HG03354 (cell line): ENCODE measurements at regions not wholly inside any gene's neighbourhood (a gene's known extent, or its start where the extent isn't known, plus 50 kb on each side); places are given as distances from the start of the nearest gene placed in this dataset.

Experiments
- ATAC-seq: cut with Tn5 transposase; IDR thresholded peaks from one replicate; pipeline ENCODE4 v1.9.1; 2021; ENCODE audit warnings: mild to moderate bottlenecking; ENCODE audit not compliant: unreplicated experiment, poor library complexity, severe bottlenecking

DNA sequence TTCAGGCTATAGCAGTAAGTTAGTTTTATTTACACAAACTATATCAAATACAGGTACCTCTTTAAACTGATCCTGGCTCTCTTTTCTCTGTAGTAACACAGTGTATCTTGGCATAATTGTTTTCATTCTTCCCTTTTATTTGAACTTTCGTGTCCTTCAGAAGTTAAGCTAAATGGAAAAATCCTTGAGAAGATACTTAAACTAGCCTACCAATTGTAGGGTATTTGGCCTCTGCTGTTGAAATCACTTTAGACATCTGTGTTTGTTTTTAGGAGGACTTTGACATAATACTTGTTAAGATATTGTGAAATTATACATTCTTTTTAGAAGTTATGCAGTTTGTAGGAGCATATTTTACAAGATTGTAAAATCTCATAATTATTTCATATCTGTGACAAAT, 90.3 kb upstream of the GK2 start:
- no peak for ATAC-seq

DNA sequence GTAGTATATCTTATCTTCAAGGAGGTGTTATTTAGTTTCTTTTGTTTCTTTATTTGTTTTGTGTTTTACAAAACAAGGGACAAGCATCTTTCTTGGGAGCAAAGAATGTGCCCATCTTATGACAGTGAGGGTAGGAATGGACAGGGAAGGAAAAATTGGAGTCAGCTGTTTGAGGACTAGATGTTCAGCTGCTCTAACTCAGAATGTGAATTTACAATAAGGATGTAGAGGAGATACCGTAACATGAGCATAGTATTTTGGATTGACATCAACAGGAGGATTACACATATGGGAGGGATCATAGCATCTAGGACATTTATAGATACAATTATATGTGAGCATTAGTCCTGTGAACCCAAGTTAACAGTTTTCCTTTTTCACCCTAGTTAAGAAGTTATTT, 89.0 kb upstream of the GK2 start:
- ATAC-seq = no peak

DNA sequence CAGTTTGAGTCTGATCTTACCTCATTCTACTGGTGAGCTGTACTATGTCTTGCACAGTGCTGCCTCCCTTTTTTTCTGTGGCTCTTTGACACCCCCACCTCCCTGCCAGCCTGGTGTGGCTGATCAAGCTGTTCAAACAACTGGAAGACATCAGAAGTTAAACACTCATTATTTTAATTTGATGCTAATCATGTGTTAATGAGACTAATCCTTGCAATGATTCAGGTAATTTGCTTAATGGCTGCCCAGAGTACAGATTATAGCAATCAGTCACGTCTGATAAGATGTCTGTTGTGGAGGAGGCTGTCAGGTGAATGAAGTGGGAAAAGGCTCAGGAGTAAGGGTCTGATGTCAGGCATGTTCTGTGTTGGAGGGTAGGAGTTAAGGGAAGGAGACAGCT, 87.4 kb upstream of the GK2 start:
- no peak for ATAC-seq

DNA sequence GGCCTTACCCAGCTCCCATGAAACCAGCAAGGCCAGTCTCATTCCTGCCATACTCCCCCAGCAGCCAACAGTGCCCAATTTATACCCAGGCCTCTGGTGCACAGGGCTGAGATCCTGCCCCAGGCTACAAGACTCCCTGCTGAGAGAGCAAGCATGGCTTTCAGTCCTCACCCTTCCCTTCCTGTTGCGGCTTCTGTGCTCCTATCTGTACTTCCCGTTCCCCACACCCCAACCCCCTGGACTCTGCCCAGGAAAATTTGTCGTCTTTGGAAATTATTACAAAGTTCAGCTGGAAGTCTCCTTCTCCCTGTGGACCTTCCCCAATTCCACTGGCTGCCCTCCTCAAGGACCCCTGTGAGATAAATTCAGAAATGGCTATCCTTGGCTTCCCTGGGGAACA, 84.1 kb upstream of the GK2 start:
- ATAC-seq = no peak

DNA sequence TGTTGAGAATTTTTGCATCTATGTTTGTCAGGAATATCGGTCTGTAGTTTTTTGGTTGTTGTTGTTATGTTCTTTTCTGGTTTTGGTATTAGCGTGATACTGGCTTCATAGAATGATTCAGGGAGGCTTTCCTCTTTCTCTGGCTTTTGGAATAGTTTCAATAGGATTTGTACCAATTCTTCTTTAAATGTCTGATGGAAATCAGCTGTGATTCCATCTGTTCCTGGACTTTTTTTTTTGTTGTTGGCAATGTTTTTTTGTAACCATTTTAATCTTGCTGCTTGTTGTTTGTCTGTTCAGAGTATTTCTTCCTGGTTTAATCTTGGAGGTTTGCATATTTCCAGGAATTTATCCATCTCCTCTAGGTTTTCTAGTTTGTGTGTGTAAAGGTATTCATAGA, 81.5 kb upstream of the GK2 start:
- ATAC-seq = no peak

DNA sequence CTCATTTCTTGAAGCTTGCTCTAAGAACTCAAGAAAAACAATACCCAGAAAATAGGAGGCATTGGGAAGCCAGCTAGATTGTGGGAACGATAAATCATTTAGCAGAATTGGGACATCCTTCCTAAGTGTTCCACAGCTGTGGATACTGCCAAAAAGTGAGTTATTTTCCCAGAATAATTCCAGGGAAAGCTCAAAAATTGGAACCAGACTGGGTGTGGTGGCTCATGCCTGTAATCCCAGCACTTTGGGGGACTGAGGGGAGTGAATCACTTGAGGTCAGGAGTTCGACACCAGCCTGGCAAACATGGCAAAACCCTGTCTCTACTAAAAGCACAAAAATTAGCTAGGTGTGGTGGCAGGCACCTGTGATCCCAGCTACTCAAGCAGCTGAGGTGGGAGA, 68.2 kb upstream of the GK2 start:
- no peak for ATAC-seq

DNA sequence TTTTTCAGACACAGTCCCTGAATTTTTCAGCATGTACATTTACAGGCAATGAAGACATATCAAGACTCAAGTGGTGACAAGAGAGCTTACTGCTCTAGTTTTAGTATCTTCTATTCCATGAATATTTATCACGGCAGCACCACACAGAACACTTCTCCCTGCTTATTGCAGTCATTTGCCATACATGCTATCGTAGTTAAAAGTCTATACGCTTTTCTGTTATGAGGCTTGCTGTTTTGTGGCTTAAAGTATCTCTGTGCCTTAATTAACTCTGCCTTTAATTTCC, 65.4 kb upstream of the GK2 start:
- no peak for ATAC-seq

DNA sequence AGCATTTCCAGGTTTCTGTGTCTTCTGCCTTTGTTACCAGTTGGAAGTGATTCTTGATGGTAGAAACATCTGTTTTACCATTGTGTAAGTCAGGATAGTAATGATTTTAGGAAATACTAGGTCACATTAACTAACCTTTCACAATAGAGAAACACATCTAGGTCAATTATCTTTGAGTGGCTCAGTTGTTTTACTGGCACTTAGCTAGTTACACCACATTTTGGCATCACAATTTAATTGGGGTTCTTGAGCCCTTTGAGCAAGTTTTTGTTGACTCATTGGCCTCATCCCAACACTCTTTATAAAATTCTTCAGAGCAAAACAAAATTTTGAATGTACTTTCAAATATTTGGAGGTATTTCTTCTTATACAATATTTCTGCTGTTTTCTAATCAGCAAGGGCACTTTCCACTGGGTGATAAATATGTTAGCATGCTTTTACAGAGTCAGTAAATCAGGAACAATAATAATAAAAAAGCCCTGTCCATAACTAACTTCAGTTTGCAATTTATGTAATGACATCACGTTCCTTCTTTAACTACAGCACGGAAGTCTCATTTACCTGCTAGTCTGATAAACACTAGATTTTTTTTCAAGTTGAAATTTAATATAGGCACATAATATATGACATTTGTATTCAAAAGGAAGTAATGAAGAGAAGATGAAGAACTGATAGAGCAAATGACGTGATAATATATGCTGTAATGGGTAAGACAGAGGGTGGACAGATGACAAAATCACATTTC, 64.8 kb upstream of the GK2 start:
- no peak for ATAC-seq

DNA sequence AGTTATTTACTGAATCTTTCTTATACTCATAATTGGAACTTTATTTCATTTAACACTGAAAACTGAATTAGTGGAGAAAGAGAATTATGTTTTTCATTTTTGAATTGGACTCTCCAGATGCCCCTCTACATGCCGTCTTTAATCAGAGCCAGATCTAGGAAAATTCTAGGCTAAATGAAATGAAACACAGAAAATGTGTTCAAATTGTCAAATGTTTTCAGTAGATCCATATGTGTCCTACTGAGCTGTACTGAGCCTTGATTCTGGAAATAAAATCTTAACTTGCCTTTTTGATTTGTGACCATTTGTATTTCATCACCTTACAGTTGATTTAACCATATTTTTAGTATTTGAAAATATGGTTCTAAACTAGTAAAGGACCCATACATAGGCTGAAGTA, 64.0 kb upstream of the GK2 start:
- no peak for ATAC-seq

DNA sequence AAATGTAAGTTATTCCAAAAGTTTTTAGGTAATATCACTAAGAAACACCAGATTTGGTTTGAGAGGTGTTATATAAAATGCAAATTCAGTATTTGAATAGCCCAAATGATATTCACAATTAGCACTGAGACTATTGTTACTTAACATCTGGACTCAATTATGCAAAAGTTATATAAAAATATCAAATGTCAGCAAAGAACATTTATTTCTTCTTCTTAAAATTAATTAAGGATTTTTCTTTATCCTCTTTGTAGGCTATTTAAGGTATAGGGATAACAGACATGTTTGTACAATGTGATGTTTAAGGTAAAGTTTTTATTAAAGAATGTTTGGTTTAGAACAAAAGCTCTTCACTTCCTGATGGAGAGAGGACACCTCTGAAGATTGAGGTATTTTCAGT, 63.3 kb upstream of the GK2 start:
- no peak for ATAC-seq

DNA sequence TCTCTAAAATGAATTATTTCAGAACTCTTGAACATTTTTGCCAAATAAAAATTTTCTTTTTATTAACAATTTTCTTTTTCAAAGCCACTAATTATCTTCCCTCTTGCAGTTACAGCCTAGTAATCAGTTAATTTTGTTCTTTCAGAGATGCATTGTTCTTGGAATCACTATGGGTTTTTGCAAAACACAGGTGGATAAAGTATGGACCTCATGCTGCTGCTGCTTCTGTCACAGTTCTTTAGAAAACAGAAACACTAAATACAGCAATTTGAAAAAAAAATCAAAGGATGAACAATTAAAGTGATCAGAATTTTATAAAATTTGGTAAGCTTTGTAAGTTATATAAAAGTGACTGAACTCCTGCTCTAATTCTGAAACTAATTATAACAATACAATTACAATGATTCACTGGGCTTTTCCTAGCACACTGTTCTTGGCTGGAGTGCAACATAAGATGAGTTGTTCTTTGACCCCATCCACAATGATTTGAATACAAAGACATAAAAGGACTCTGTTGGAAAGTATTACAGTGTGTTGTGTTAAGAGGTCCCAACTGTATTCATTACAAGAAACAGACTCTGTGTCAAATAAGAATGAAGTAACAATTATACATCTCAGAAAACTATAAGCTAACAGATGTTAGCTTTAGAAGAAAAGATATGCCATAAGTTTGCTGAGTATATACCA, 59.4 kb upstream of the GK2 start:
- no peak for ATAC-seq

DNA sequence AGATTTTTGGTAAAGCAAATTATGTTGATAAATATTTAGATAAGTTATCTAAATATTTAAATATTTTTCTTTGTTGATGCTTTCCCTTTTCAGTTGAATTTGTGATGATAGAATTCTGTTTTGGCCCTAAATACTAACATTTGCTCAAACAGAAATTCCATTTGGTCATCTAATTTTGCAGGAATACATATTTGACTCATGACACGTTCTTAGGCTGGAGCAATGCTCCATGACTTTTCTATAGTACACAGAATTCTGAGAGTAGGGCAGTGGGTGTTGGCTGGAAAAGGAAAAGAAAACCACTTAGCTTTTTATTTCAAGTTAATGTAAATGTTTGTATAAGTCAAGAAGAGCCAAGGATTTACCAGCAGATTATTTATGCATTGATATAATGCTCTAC, 58.6 kb upstream of the GK2 start:
- ATAC-seq = no peak
